ENCODE measurements at regions not wholly inside any gene's neighbourhood (a gene's known extent, or its start where the extent isn't known, plus 50 kb on each side); places are given as distances from the start of the nearest gene placed in this dataset.

GRCh38 chr3:13935494-13936094, 55.7 kb upstream of the WNT7A start:
- Mint-ChIP-seq H3K4me1 (ENCODE audit: low read depth) (no peaks in the 10 kb centered on the region), H3K27me3 (ENCODE audit: low read depth) (peaks cover 8% of the 10 kb centered on the region), H3K36me3 (ENCODE audit: low read depth) (peaks cover 2% of the 10 kb centered on the region), H3K9me3 (peaks cover 17% of the 10 kb centered on the region), H3K27ac (no peak overlapping the region), H3K4me3 (no peak overlapping the region)

GRCh38 chr3:13934813-13935212, 54.9 kb upstream of the WNT7A start:
- Mint-ChIP-seq H3K27ac (no peak overlapping the region), H3K4me1 (ENCODE audit: low read depth) (no peaks in the 10 kb centered on the region), H3K36me3 (ENCODE audit: low read depth) (peaks cover 2% of the 10 kb centered on the region), H3K27me3 (ENCODE audit: low read depth) (peaks cover 8% of the 10 kb centered on the region), H3K9me3 (peaks cover 17% of the 10 kb centered on the region), H3K4me3 (no peak overlapping the region)

DNA sequence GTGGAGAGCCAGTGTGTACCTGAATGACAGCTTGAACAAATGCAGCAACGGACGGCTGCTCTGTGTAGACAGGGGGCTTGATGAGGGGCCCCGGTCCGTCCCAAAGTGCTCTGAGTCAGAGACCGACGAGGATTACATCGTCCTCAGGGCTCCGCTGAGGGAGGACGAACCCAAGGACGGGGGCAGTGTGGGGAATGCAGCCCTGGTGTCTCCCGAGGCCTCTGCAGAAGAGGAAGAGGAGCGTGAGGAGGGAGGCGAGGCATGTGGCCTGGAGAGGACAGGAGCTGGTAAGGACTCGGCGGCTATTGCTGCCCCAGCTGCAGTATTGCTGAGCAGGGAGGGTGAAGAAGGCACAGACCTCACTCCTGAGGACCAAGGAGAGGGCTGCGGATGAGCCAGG, 54.4 kb upstream of the WNT7A start:
- Mint-ChIP-seq H3K36me3 (ENCODE audit: low read depth) (peaks cover 2% of the 10 kb centered on the region), H3K4me1 (ENCODE audit: low read depth) (no peaks in the 10 kb centered on the region), H3K27ac (no peak overlapping the region), H3K4me3 (no peak overlapping the region), H3K27me3 (ENCODE audit: low read depth) (peaks cover 8% of the 10 kb centered on the region), H3K9me3 (peaks cover 17% of the 10 kb centered on the region)

DNA sequence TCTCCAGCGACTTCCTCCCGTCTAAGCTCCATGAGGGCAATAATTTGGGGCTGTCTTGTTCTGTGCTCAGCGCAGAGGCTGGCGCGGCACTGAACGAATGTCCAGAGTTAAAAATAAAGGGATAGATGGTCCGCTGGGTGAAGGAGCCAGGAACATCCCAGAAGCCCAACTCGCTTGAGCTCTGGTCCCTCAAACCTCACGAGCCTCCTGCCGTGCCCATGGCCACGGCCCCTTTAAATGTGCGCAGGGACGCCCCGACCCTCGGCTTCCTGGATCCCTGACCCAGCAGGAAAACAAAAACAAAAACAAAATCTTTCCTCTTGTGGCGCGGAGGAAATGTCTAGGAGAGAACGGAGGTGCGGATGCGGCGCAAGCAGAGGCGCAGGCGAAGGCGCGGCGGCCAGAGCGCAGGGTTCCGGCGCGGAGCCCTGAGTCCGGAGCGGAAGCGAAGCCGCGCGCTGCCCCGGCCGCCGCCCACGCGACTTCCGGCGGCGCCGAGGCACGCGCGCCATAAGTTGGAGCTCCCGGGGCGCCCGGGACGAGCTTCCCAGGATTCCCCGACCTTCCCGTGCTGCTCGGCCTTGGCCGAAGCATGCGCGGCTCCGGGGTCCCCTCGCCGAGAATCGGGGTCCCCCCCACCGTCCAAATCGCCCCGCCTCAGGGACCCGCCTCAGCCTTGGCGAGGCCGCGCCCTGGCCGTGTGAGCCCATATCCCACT, 52.9 kb upstream of the WNT7A start:
- H3K27ac Mint-ChIP-seq = no peak overlapping the region
- H3K36me3 Mint-ChIP-seq (ENCODE audit: low read depth) = peaks cover 2% of the 10 kb centered on the region
- peaks cover 8% of the 10 kb centered on the region for H3K27me3 Mint-ChIP-seq (ENCODE audit: low read depth)
- no peaks in the 10 kb centered on the region for H3K4me1 Mint-ChIP-seq (ENCODE audit: low read depth)
- H3K9me3 Mint-ChIP-seq = peaks cover 26% of the 10 kb centered on the region
- H3K4me3 Mint-ChIP-seq = peak overlapping the region; percentile 63

DNA sequence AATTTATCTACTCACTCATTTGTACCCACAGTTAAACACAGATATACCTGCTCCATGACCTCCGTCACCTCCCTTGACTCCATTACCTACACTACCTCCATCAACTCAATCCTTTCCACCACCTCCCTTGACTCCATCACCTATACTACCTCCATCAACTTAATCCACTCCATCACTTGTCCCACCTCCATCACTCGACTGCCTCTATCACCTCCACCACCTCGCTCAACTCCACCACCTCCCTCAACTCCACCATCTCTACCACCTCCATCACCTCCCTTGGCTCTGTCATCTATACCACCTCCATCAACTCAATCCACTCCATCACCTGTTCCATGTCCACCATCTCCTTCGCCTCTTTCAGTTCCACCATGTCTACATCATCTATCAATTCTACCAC, 51.3 kb upstream of the WNT7A start:
- Mint-ChIP-seq H3K27ac (no peak overlapping the region), H3K9me3 (peaks cover 33% of the 10 kb centered on the region), H3K27me3 (ENCODE audit: low read depth) (peaks cover 8% of the 10 kb centered on the region), H3K4me3 (no peak overlapping the region), H3K4me1 (ENCODE audit: low read depth) (no peaks in the 10 kb centered on the region), H3K36me3 (ENCODE audit: low read depth) (peaks cover 2% of the 10 kb centered on the region)

Data from T-helper 1 cell treated with Interleukin-12 subunit alpha and Interleukin-12 subunit beta and Interleukin-4 antibody, amounts not matched to agents 30 μg/mL and 1 μg/mL, for 36 hours (primary cell).